Pancreas (tissue), 10 donors: ENCODE measurements at regions not wholly inside any gene's neighbourhood (a gene's known extent, or its start where the extent isn't known, plus 50 kb on each side); places are given as distances from the start of the nearest gene placed in this dataset.
A peak's percentile ranks its signal among the peaks of the same experiment; 100 is the strongest.

Experiments
- ATAC-seq, 4 donors: fragments of 200-7000 bp; cut with Tn5 transposase; one replicate each; pipeline versions ENCODE4 v1.8.0 to v1.9.1; 2020; ENCODE audit warnings: mild to moderate bottlenecking in 4 of 4, moderate library complexity in 4 of 4
- DNase-seq, 6 donors: peaks; one replicate each; pipeline ENCODE4 v3.0.0-alpha.2; 2020
- FAIRE-seq: peaks from 2 replicates; lab custom pipeline; 2012; peaks lifted over from hg19 to GRCh38; lab: Jason Lieb, UNC
- H3K27ac ChIP-seq, 4 donors: fragments of 200-600 bp; sonication (generic); 1 replicate in 3 of 4; 2 replicates in 1 of 4; pipeline versions ENCODE4 v1.5.0 to v1.8.0; 2020
- H3K27me3 ChIP-seq, 4 donors: fragments of 200-600 bp; one replicate each; pipeline ENCODE4 v1.8.0; 2021
- H3K36me3 ChIP-seq, 3 donors: fragments of 200-600 bp; sonication (generic) in 1 of 3; one replicate each; pipeline versions ENCODE4 v1.5.0 to v1.8.0; 2020 to 2021
- H3K4me1 ChIP-seq, 3 donors: fragments of 200-600 bp; one replicate each; pipeline ENCODE4 v1.8.0; 2021
- H3K4me3 ChIP-seq, 4 donors: fragments of 200-600 bp; sonication (generic) in 2 of 4; one replicate each; pipeline versions ENCODE4 v1.5.0 to v1.8.0; 2020 to 2021
- H3K9me3 ChIP-seq, 4 donors: fragments of 200-600 bp; one replicate each; pipeline ENCODE4 v1.8.0; 2021
- CTCF ChIP-seq, 4 donors: fragments of 200-600 bp; sonication (generic) in 3 of 4; IDR thresholded peaks; one replicate each; pipeline versions ENCODE4 v1.5.0 to v1.8.0; 2021; ENCODE audit warnings: antibody characterized with exemption in 4 of 4
- whole genome bisulfite sequencing, 2 donors: extraction: QIAGEN DNeasy Blood & Tissue Kit; methylation state at CpG; one replicate each; pipeline ENCODE4 v1.1.7; 2013; 5-methylcytosine and 5-hydroxymethylcytosine counted together
- intact Hi-C, 3 donors: fragments of 100-400 bp; cut with DNase I; formaldehyde crosslinking; loops; one replicate each; pipeline versions ENCODE4 v1.11.1 to v1.14.2; 2022
- donor health status: healthy with polysubstance abuse.
- donor health status: DM: no; HTN: no; CAD: no; lungs with moderate emphysema.
- donor health status: DM: no; HTN: no; CAD: no.
- donor health status: control.
- donor health status: control.
- donor health status: Bipolar disorder and iron deficiency.
- donor health status: DM: yes; HTN: yes; CAD: no.
- donor health status: DM: no; HTN: no; CAD: no.
- donor health status: DM: no; HTN: no; CAD: no.
- donor health status: DM: yes; HTN: yes; CAD: no.

GRCh38 chr14:27553790-27554189 is 956.0 kb upstream of the NOVA1 start:
- WGBS, 2 donors: 59 to 61% methylated on average over 2 of the region's 2 CpGs
- no peaks in the 10 kb centered on the region for H3K36me3 ChIP-seq
- FAIRE-seq (no peak), ATAC-seq (no peak), DNase-seq (no peak)
- no peaks in the 10 kb centered on the region for H3K27me3 ChIP-seq
- intact Hi-C loops: no loop called here
- no peaks in the 10 kb centered on the region for H3K9me3 ChIP-seq
- no peak for TF ChIP-seq CTCF (IDR thresholded peaks at IDR 0.05)
- no peak overlapping the region for H3K27ac ChIP-seq
- H3K4me1 ChIP-seq: peaks cover 0 to 7% (median 0%) of the 10 kb centered on the region in 3 donors
- no peak overlapping the region for H3K4me3 ChIP-seq

GRCh38 chr14:27557445-27557844 is 959.6 kb upstream of the NOVA1 start:
- no peak overlapping the region for H3K27ac ChIP-seq
- H3K9me3 ChIP-seq: no peaks in the 10 kb centered on the region
- WGBS, 2 donors: 18 to 26% methylated on average over 2 of the region's 2 CpGs
- peaks cover 0 to 7% (median 0%) of the 10 kb centered on the region in 3 donors for H3K4me1 ChIP-seq
- TF ChIP-seq CTCF (IDR thresholded peaks at IDR 0.05): no peak
- intact Hi-C loops: no loop called here
- H3K4me3 ChIP-seq: no peak overlapping the region
- DNase-seq (no peak), ATAC-seq (peak; percentile 30 to 68 (median 56)), FAIRE-seq (no peak)
- H3K27me3 ChIP-seq: no peaks in the 10 kb centered on the region
- no peaks in the 10 kb centered on the region for H3K36me3 ChIP-seq

GRCh38 chr14:27559848-27560247 is 962.0 kb upstream of the NOVA1 start:
- FAIRE-seq: no peak

GRCh38 chr14:27566843-27567382 is 969.1 kb upstream of the NOVA1 start:
- TF ChIP-seq CTCF (IDR thresholded peaks at IDR 0.05): no peak
- no peak for DNase-seq
- FAIRE-seq: no peak
- no peaks in the 10 kb centered on the region for H3K27me3 ChIP-seq
- H3K4me1 ChIP-seq: no peaks in the 10 kb centered on the region
- intact Hi-C loops: no loop called here
- H3K27ac ChIP-seq: no peak overlapping the region
- no peak overlapping the region for H3K4me3 ChIP-seq
- 28 to 32% methylated on average over 1 of the region's 1 CpG for WGBS, 2 donors
- no peaks in the 10 kb centered on the region for H3K9me3 ChIP-seq
- no peak for ATAC-seq
- H3K36me3 ChIP-seq: no peaks in the 10 kb centered on the region

More at GRCh38 chr14:27559848-27560247, 962.0 kb upstream of the NOVA1 start:
- Histone ChIP-seq H3K4me1 (peaks cover 0 to 7% (median 0%) of the 10 kb centered on the region in 3 donors), H3K9me3 (no peaks in the 10 kb centered on the region), H3K27me3 (no peaks in the 10 kb centered on the region), H3K36me3 (no peaks in the 10 kb centered on the region), H3K4me3 (no peak overlapping the region), H3K27ac (no peak overlapping the region)
- DNase-seq: no peak
- intact Hi-C loops: no loop called here
- no peak for ATAC-seq
- no peak for TF ChIP-seq CTCF (IDR thresholded peaks at IDR 0.05)

GRCh38 chr14:27573018-27573417 is 975.2 kb upstream of the NOVA1 start:
- intact Hi-C loops: no loop called here
- Histone ChIP-seq H3K9me3 (no peaks in the 10 kb centered on the region), H3K4me3 (no peak overlapping the region), H3K27ac (no peak overlapping the region), H3K36me3 (no peaks in the 10 kb centered on the region), H3K4me1 (no peaks in the 10 kb centered on the region), H3K27me3 (no peaks in the 10 kb centered on the region)
- WGBS, 2 donors: 78 to 88% methylated on average over 2 of the region's 2 CpGs
- FAIRE-seq (no peak), DNase-seq (no peak), ATAC-seq (no peak)
- no peak for TF ChIP-seq CTCF (IDR thresholded peaks at IDR 0.05)
